Umbilical cord (tissue), 1 donor: ENCODE measurements at regions not wholly inside any gene's neighbourhood (a gene's known extent, or its start where the extent isn't known, plus 50 kb on each side); places are given as distances from the start of the nearest gene placed in this dataset.

Experiments
- DNase-seq: peaks from one replicate; pipeline ENCODE4 v3.0.0-alpha.2; 2015; ENCODE audit warnings: low spot score

- no peak for DNase-seq
Measured at GRCh38 chr5:38207343-38207742, 51.0 kb upstream of the EGFLAM start.

- DNase-seq = no peak
Measured at GRCh38 chr5:38202741-38203140, 55.6 kb upstream of the EGFLAM start.

DNA sequence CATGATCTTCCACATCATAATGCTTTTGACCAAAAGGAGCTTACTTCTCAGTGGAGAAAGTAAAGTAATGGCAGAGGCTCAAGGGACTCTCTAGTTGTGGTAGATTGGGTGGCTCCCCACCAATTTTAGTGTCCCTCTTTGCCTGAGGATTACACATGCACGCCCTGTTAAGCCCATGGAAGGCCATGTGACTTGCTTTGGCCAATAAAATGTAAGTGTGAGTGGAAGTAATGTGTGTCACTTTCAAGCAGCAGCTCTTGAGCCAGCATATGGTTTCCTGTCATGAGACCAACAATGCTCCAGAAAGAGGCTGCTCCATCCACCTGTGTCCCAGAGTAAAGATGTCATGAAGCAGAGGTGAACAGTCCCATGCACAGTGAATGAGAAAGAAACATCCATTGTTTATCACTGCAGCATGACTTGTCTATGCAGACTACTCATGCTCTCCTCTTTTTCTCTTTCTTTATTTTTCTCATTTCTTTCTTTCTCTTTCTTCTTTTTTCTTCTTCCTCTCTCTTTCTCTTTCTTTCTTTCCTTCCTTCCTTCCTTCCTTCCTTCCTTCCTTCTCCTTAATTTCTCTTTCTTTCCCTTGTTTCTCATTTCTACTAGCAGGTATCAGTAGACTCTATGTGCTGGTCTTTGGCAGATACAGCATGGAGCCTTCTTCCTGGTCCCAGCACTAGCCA lies 57.3 kb upstream of the EGFLAM start:
- DNase-seq = no peak

- no peak for DNase-seq
Measured at GRCh38 chr5:38197118-38197517, 61.2 kb upstream of the EGFLAM start.

- peak; percentile 61 for DNase-seq
Measured at GRCh38 chr5:38193015-38193581, 65.3 kb upstream of the EGFLAM start.

DNA sequence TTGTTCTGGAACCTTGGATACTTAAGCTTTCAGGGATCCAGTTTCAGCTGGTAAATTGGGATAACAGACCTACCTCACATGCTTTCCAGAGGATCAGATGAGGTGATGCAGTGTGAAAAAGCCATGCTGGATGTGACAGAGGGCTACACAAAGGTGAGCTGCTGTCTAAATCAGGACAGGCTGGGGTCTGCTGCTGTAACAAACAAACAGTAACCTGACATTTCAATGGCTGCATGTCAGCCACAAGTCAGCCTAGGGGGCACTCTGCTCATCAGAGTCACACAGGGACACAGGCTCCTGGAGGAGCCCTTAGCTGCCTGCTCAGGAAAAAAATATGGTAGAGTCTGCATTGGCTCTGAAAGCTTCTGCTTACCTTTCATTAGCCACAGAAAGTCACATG lies 66.7 kb upstream of the EGFLAM start:
- no peak for DNase-seq

DNA sequence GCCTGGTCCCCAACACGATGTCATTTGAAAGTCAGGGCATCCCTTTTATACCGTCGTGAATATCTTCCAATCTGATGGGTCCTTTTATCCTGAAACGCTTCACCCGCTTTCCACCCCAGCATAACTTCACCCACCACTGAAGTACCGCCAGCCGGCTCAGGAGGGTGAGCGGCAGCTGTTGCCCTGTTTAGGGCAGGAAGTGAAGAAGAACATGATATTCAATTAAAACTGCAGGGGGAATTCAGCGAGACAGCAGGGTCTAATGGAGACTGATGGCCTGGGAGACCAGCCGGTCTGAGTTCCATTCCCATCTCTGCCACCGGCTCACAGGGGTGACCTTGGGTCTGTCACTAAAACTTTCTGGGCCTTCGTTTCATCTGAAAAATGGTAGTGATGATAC lies 68.2 kb upstream of the EGFLAM start:
- no peak for DNase-seq

DNA sequence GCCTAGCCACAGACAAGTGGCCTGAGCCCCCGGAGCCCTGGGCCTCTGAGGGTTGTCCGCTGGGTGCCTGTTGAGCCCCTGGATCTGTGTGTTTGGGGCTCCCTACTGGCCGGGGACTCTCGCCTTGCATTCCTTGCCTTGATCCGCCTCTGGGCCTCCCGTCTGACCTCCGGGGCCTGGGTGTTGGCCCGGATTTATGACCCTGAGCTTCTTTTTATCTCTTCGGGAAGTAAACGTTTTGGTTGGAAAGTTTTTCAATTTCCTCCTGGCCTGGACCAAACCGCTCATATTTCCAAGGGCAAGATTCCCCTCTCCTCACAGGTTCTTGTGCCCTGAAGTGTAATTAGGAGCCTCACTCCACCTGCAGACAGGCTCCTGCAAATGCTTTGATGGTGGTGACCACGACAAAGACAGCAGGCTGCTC lies 69.3 kb upstream of the EGFLAM start:
- peak; percentile 29 for DNase-seq

- no peak for DNase-seq
Measured at GRCh38 chr5:38188591-38188990, 69.8 kb upstream of the EGFLAM start.

DNA sequence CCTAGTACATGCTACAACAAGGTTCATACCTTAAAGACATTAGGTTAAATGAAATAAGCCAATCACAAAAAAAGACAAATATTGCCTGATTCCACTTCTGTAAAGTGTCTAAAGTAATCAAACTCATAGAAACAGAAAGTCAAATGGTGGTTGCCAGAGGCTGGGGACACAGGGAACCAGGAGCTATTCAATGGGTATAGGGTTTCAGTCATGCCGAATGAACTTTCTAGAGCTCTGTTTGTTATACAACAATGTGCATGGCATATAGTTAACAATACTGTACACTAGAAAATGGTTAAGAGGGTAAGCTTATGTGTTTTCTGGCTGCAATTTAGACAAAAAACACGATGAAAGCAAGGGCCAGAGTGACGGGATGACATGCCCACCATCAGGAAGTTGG lies 70.8 kb upstream of the EGFLAM start:
- DNase-seq = no peak

GRCh38 chr5:38184627-38185026 lies 73.7 kb upstream of the EGFLAM start:
- DNase-seq = peak; percentile 82

GRCh38 chr5:38182991-38183390 lies 75.4 kb upstream of the EGFLAM start:
- DNase-seq = no peak

- no peak for DNase-seq
Measured at GRCh38 chr5:38168029-38168428, 90.3 kb upstream of the EGFLAM start.

DNA sequence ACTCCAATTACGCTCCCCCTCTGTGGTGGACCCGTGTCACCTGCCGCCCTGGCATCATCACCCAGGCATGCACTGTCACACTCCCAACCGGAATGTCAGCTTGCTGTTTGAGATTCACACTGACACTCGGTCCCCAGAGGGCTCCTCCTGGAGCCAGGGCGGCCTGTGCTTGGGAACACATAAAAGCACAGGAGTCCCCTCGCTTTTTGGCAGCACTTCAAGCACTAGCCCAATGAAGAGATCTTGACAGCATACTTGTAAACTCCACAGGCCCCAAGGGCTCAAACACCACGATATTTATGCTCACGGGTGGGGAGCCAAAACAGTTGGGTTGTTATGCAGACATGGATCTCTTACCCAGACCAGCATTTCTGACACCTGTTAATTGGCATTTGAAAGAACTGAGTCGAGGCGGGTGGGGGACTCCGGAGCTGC lies 90.8 kb upstream of the EGFLAM start:
- DNase-seq = no peak

DNA sequence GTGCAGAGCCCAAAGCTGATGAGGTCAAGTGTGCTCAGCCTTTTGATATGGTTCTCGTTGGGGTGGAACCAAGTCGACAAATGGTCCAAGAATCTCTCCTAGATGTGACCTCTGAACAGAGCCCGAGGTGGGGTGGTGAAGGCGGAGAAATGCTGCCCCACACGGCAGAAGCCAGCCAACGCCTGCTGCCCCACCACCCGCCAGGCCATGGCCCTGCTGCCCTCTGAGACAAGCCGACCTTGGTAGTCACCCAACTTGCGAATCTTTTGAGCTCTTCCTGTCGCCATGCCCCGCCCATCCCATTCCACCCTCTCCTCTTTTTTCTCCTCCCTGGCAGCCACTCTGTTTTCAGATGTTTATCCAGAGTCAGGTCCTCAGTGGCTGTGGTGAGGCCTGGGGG lies 91.5 kb upstream of the EGFLAM start:
- DNase-seq = no peak

- DNase-seq = no peak
Measured at GRCh38 chr5:38165435-38165834, 92.9 kb upstream of the EGFLAM start.

DNA sequence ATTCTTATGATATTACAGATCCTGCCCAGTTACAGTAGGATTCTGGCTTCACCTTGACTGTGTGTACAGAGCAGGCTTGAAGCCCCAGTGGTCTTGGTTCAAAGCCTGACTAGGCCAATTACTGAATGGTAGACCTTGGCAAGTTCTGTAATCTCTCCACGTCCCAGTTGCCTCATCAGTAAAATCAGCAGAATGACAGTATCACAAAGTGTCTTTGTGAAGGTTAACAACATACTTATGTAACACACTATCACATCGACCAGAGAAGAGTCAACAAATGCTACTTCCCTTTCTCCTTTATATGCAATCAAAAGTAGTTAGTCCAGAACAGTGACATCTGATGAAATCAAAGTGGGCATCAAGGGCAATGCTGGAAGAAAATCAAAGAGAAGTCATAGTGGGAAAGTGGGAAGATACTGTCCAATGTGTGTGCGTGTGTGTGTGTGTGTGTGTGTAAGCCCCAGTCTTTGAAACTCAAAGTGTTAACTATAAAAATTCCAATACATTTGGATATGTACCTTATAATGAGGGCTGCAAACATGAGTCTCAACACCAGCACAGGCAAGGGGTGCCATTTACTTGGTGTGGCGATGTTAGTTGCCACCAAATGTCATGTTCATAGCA lies 93.5 kb upstream of the EGFLAM start:
- no peak for DNase-seq

GRCh38 chr5:38163636-38164237 lies 94.6 kb upstream of the EGFLAM start:
- DNase-seq = no peak

- no peak for DNase-seq
Measured at GRCh38 chr5:38162625-38163024, 95.7 kb upstream of the EGFLAM start.

GRCh38 chr5:38157024-38157423 lies 101.3 kb upstream of the EGFLAM start:
- peak; percentile 19 for DNase-seq

- no peak for DNase-seq
Measured at GRCh38 chr5:38154615-38155204, 103.6 kb upstream of the EGFLAM start.

- DNase-seq = no peak
Measured at GRCh38 chr5:38151878-38152277, 106.5 kb upstream of the EGFLAM start.

DNA sequence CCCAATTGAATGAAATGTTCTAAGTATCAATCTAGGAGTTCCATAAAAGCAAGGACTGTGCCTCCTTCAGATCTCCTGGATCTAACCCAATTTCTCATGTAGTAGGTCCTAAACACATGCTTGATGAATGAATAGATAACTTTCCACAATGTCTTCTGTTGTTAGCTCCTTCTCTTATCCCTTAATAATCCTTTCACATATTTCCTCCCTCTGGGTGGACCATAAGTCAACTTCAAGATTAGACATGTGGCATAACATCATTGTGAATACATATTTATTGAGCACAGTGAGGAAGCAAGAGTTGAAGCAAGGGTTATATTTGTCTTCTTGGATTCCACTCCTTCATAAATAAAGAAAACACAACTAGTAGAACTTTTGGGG lies 108.6 kb upstream of the EGFLAM start:
- DNase-seq = no peak
